ENCODE measurements at regions not wholly inside any gene's neighbourhood (a gene's known extent, or its start where the extent isn't known, plus 50 kb on each side); places are given as distances from the start of the nearest gene placed in this dataset.

DNA sequence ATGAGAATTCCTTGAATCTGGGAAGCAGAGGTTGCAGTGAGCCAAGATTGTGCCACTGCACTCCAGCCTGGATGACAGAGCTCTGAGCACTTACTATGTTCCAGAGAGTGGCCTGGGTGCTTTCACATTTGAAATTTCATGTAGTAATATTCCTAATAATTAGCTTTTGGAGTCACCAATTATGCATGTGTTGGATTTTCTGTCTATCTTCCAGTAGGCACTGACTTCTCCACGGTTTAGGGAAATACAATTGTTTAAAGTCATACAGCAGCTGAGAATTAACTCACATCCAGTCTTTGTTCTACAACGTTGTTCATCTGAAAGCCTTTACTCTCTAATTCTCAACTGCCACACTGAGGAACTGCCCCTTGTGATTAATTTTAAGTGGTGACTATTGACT is 150.2 kb downstream of the CSNK2A3 start:
- TF ChIP-seq, protein P1, sequence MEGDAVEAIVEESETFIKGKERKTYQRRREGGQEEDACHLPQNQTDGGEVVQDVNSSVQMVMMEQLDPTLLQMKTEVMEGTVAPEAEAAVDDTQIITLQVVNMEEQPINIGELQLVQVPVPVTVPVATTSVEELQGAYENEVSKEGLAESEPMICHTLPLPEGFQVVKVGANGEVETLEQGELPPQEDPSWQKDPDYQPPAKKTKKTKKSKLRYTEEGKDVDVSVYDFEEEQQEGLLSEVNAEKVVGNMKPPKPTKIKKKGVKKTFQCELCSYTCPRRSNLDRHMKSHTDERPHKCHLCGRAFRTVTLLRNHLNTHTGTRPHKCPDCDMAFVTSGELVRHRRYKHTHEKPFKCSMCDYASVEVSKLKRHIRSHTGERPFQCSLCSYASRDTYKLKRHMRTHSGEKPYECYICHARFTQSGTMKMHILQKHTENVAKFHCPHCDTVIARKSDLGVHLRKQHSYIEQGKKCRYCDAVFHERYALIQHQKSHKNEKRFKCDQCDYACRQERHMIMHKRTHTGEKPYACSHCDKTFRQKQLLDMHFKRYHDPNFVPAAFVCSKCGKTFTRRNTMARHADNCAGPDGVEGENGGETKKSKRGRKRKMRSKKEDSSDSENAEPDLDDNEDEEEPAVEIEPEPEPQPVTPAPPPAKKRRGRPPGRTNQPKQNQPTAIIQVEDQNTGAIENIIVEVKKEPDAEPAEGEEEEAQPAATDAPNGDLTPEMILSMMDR (IDR thresholded peaks at IDR 0.05; ENCODE audit: control extremely low read depth in 1 of 3, insufficient read depth in 1 of 3, low read depth in 1 of 3, low read length in 3 of 3): no peak
- TF ChIP-seq EZH2 (IDR thresholded peaks at IDR 0.05; ENCODE audit: low read depth, low read length, severe bottlenecking) (no peak), POLR2A (IDR thresholded peaks at IDR 0.05; ENCODE audit: control extremely low read depth in 1 of 2, low read depth in 2 of 2, low read length in 2 of 2) (no peak), CHD1 (IDR thresholded peaks at IDR 0.05; ENCODE audit: low read depth, low read length) (no peak), POLR2AphosphoS5 (IDR thresholded peaks at IDR 0.05; ENCODE audit: low read depth, low read length) (no peak), EP300 (IDR thresholded peaks at IDR 0.05; ENCODE audit: borderline replicate concordance in 1 of 2, low read depth in 2 of 2, low read length in 2 of 2) (no peak), KDM5A (IDR thresholded peaks at IDR 0.05; ENCODE audit: low read length) (no peak), YY1 (IDR thresholded peaks at IDR 0.05; ENCODE audit: low read depth, low read length) (no peak), CREB1 (IDR thresholded peaks at IDR 0.05) (no peak), SRF (IDR thresholded peaks at IDR 0.05; ENCODE audit: low read depth, low read length) (no peak), CEBPB (IDR thresholded peaks at IDR 0.05; ENCODE audit: low read depth, low read length) (no peak), RBBP5 (IDR thresholded peaks at IDR 0.05; ENCODE audit: borderline replicate concordance, low read depth, low read length) (no peak), ZNF274 (IDR thresholded peaks at IDR 0.05; ENCODE audit: borderline replicate concordance, extremely low read depth, low read length) (no peak)
- TF ChIP-seq, protein P2, sequence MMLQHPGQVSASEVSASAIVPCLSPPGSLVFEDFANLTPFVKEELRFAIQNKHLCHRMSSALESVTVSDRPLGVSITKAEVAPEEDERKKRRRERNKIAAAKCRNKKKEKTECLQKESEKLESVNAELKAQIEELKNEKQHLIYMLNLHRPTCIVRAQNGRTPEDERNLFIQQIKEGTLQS (IDR thresholded peaks at IDR 0.05; ENCODE audit: insufficient read depth, low read depth, low read length): no peak

Measured in H1 (cell line).